Panc1 (cell line): ENCODE measurements at regions not wholly inside any gene's neighbourhood (a gene's known extent, or its start where the extent isn't known, plus 50 kb on each side); places are given as distances from the start of the nearest gene placed in this dataset.

Experiments
- ATAC-seq: fragments of 200-7000 bp; cut with Tn5 transposase; 2 replicates; pipeline ENCODE4 v1.9.1; 2020; ENCODE audit warnings: mild to moderate bottlenecking, moderate library complexity
- BruUV-seq: library from RNA; stranded (reverse); fragments of 400-500 nt; replicated peaks from 2 replicates; lab custom pipeline; 2021; lab: Mats Ljungman, UMichigan
- CTCF ChIA-PET: fragments of 300-600 bp; sonication (Branson Sonifier 250); formaldehyde crosslinking; loops from one replicate; lab custom pipeline; 2022; ENCODE audit warnings: antibody characterized with exemption; lab: Charles Lee
- POLR2A ChIA-PET: fragments of 300-600 bp; sonication (Branson Sonifier 250); formaldehyde crosslinking; loops from one replicate; lab custom pipeline; 2022; ENCODE audit warnings: antibody characterized with exemption; lab: Charles Lee
- DNase-seq: peaks from one replicate; pipeline ENCODE4 v3.0.0-alpha.2; 2010; ENCODE audit warnings: low read depth, low spot score
- H3K27ac ChIP-seq: 2 replicates; pipeline ENCODE4 v1.5.1; 2011; ENCODE audit warnings: mild to moderate bottlenecking, low read length, inconsistent platforms
- H3K27me3 ChIP-seq: fragments of 200-500 bp; sonication (Bioruptor generic); 2 replicates; pipeline ENCODE4 v1.6.0; 2014; ENCODE audit warnings: low read length, inconsistent platforms; ENCODE audit not compliant: control insufficient read depth, insufficient read depth
- H3K36me3 ChIP-seq: fragments of 200-500 bp; sonication (Bioruptor generic); 2 replicates; pipeline ENCODE4 v1.5.1; 2014; ENCODE audit warnings: inconsistent platforms, mild to moderate bottlenecking, low read length, moderate library complexity; ENCODE audit not compliant: control insufficient read depth, insufficient read depth
- H3K4me1 ChIP-seq: 2 replicates; pipeline ENCODE4 v1.5.1; 2011; ENCODE audit warnings: inconsistent platforms, mild to moderate bottlenecking, low read length, moderate library complexity; ENCODE audit not compliant: control insufficient read depth, insufficient read depth
- H3K4me3 ChIP-seq, 2 experiments: 2 replicates each; pipeline ENCODE4 v1.5.1; 2011 to 2012; ENCODE audit warnings: low read depth in 2 of 2, low read length in 2 of 2, mild to moderate bottlenecking in 2 of 2, inconsistent platforms in 1 of 2, moderate library complexity in 1 of 2
- H3K9me3 ChIP-seq: fragments of 200-500 bp; sonication (Bioruptor generic); 2 replicates; pipeline ENCODE4 v1.5.1; 2014; ENCODE audit warnings: low read depth, mild to moderate bottlenecking, inconsistent platforms, low read length, moderate library complexity; ENCODE audit not compliant: control insufficient read depth, insufficient read depth
- POLR2AphosphoS5 ChIP-seq: IDR thresholded peaks from 2 replicates; pipeline ENCODE4 v1.6.1; 2012; ENCODE audit warnings: mild to moderate bottlenecking, low read depth, low read length, moderate library complexity
- SIN3A ChIP-seq: IDR thresholded peaks from 2 replicates; pipeline ENCODE4 v1.6.1; 2012; ENCODE audit warnings: low read depth, mild to moderate bottlenecking, low read length, moderate library complexity, borderline replicate concordance; ENCODE audit not compliant: insufficient read depth
- TCF7L2 ChIP-seq: IDR thresholded peaks from 2 replicates; pipeline ENCODE4 v1.6.1; 2011; ENCODE audit warnings: mild to moderate bottlenecking, low read depth, low read length, inconsistent platforms
- in situ Hi-C: cut with HindIII; loops from 2 replicates; pipeline ENCODE4 v1.10.0; 2016; ENCODE audit warnings: low sequenced_read_pairs, low pct_unique_long_range_greater_than_20kb
- intact Hi-C: fragments of 100-400 bp; cut with micrococcal nuclease; formaldehyde crosslinking; loops from one replicate; pipeline ENCODE4 v1.10.0; 2022; ENCODE audit not compliant: unreplicated experiment
- TF ChIP-seq, protein P1 (sequence below), 2 experiments: IDR thresholded peaks; 2 replicates each; pipeline ENCODE4 v1.6.1; 2011 to 2012; ENCODE audit warnings: low read depth in 2 of 2, control low read depth in 1 of 2, low read length in 1 of 2, mild to moderate bottlenecking in 1 of 2, moderate library complexity in 1 of 2; ENCODE audit not compliant: insufficient read depth in 1 of 2
- TF ChIP-seq, protein P2 (sequence below): fragments of 450-650 bp; IDR thresholded peaks from 2 replicates; pipeline ENCODE4 v1.5.1; 2017; ENCODE audit warnings: mild to moderate bottlenecking

DNA sequence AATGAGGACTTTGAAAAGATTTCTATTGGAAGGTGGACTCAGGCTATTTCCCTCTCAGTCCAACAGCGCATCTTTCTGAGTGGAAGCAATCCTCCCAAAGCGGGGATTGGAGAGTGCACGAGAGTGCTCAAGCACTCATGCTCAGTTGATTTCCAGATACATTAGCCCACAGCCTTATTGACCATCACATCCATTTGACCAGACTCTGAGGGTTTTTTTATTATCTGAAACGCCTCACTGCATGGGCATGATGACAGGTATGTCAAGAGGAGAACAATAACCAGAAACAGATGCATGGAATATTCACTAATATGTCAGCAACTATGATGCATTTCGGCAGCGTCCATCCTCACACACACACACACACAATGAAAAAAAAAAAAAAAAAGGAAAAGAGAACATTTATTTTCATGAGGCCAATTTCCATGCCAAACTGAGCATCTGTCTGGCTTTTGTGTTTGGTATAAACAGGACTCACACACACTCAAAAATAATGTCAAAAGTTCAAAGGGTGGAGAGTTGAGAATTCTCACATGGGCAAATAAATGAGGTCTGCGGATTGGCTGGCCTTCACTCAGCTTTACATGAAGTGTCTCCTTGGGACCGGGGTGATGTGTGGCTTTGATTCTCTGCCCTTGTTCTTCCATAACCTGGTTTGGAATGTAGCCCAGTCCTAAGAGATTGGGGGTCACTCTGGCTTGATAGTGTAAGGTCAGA lies 371.6 kb downstream of the MCTP2 start:
- no peaks in the 10 kb centered on the region for H3K36me3 ChIP-seq
- ATAC-seq (no peak), DNase-seq (no peak)
- no peak for TF ChIP-seq SIN3A
- TF ChIP-seq POLR2AphosphoS5 = no peak
- no peak for TF ChIP-seq TCF7L2
- TF ChIP-seq, protein P1, sequence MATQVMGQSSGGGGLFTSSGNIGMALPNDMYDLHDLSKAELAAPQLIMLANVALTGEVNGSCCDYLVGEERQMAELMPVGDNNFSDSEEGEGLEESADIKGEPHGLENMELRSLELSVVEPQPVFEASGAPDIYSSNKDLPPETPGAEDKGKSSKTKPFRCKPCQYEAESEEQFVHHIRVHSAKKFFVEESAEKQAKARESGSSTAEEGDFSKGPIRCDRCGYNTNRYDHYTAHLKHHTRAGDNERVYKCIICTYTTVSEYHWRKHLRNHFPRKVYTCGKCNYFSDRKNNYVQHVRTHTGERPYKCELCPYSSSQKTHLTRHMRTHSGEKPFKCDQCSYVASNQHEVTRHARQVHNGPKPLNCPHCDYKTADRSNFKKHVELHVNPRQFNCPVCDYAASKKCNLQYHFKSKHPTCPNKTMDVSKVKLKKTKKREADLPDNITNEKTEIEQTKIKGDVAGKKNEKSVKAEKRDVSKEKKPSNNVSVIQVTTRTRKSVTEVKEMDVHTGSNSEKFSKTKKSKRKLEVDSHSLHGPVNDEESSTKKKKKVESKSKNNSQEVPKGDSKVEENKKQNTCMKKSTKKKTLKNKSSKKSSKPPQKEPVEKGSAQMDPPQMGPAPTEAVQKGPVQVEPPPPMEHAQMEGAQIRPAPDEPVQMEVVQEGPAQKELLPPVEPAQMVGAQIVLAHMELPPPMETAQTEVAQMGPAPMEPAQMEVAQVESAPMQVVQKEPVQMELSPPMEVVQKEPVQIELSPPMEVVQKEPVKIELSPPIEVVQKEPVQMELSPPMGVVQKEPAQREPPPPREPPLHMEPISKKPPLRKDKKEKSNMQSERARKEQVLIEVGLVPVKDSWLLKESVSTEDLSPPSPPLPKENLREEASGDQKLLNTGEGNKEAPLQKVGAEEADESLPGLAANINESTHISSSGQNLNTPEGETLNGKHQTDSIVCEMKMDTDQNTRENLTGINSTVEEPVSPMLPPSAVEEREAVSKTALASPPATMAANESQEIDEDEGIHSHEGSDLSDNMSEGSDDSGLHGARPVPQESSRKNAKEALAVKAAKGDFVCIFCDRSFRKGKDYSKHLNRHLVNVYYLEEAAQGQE (IDR thresholded peaks at IDR 0.05; ENCODE audit: insufficient read depth in 1 of 2, low read depth in 2 of 2, low read length in 1 of 2) = no peak
- TF ChIP-seq, protein P2, sequence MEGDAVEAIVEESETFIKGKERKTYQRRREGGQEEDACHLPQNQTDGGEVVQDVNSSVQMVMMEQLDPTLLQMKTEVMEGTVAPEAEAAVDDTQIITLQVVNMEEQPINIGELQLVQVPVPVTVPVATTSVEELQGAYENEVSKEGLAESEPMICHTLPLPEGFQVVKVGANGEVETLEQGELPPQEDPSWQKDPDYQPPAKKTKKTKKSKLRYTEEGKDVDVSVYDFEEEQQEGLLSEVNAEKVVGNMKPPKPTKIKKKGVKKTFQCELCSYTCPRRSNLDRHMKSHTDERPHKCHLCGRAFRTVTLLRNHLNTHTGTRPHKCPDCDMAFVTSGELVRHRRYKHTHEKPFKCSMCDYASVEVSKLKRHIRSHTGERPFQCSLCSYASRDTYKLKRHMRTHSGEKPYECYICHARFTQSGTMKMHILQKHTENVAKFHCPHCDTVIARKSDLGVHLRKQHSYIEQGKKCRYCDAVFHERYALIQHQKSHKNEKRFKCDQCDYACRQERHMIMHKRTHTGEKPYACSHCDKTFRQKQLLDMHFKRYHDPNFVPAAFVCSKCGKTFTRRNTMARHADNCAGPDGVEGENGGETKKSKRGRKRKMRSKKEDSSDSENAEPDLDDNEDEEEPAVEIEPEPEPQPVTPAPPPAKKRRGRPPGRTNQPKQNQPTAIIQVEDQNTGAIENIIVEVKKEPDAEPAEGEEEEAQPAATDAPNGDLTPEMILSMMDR = no peak
- intact Hi-C loops = no loop called here
- no peaks in the 10 kb centered on the region for H3K4me1 ChIP-seq
- no TSS peak for BruUV-seq
- no peaks in the 10 kb centered on the region; the same call in 1 of the 2 replicates for H3K9me3 ChIP-seq
- in situ Hi-C loops = no loop called here
- ChIA-PET CTCF (no interaction called here), POLR2A (no interaction called here)
- H3K4me3 ChIP-seq = no peak overlapping the region
- H3K27me3 ChIP-seq = no peaks in the 10 kb centered on the region
- no peak overlapping the region for H3K27ac ChIP-seq

DNA sequence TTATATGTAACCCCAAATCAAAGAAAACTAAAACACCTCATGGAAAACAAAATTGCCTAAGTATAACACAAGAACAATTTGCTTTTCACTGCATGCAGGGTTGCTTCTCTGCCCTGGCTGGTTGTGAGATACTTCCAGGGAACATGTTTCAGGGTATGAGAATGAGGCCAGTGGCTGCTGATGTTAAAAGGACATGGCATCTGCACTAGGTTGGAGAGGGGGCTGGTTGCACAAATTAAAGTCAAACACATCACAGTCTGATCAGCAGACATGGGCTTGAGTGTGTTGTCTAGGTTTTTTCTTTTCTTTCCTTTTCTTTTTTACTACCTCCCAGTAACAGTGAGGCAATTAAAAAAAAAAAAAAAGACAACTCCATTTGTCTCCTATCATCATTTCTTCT lies 374.9 kb downstream of the MCTP2 start:
- Histone ChIP-seq H3K9me3 (no peaks in the 10 kb centered on the region; the same call in 1 of the 2 replicates), H3K36me3 (no peaks in the 10 kb centered on the region), H3K4me3 (no peak overlapping the region), H3K4me1 (no peaks in the 10 kb centered on the region), H3K27ac (no peak overlapping the region), H3K27me3 (no peaks in the 10 kb centered on the region)
- no peak for ATAC-seq
- in situ Hi-C loops = no loop called here
- ChIA-PET POLR2A (no interaction called here), CTCF (no interaction called here)
- intact Hi-C loops = no loop called here
- TF ChIP-seq, protein P1 (IDR thresholded peaks at IDR 0.05; ENCODE audit: insufficient read depth in 1 of 2, low read depth in 2 of 2, low read length in 1 of 2) = no peak
- TF ChIP-seq, protein P2 = no peak
- TF ChIP-seq TCF7L2 (no peak), POLR2AphosphoS5 (no peak), SIN3A (no peak)
- no TSS peak for BruUV-seq
- DNase-seq = no peak
